ENCODE measurements at regions not wholly inside any gene's neighbourhood (a gene's known extent, or its start where the extent isn't known, plus 50 kb on each side); places are given as distances from the start of the nearest gene placed in this dataset.

- TF ChIP-seq CTCF (IDR thresholded peaks at IDR 0.05) (no peak), EP300 (IDR thresholded peaks at IDR 0.05) (no peak), HDAC2 (IDR thresholded peaks at IDR 0.05) (no peak)
Measured at GRCh38 chr1:143699115-143699514, 272.7 kb downstream of the FAM72C start.

Measured in A549 (cell line).